Motor neuron (in vitro differentiated cells): ENCODE measurements at regions not wholly inside any gene's neighbourhood (a gene's known extent, or its start where the extent isn't known, plus 50 kb on each side); places are given as distances from the start of the nearest gene placed in this dataset.
A peak's percentile ranks its signal among the peaks of the same experiment; 100 is the strongest.

ENCODE experiments used
- ATAC-seq, 8 experiments: fragments of 200-7000 bp; cut with Tn5 transposase; replicated peaks in 6 of 8; 2 replicates each; pipeline ENCODE4 v1.8.0; 2021; ENCODE audit warnings: mild to moderate bottlenecking in 8 of 8, moderate library complexity in 8 of 8
- H3K27ac ChIP-seq, 2 donors: fragments of 250-450 bp; sonication (Bioruptor Pico); 2 replicates each; pipeline ENCODE4 v1.9.0; 2021; ENCODE audit warnings: antibody characterized with exemption in 2 of 2, mild to moderate bottlenecking in 2 of 2, moderate library complexity in 1 of 2
- H3K4me1 ChIP-seq, 2 donors: fragments of 250-450 bp; sonication (Bioruptor Pico); replicated peaks in 1 of 2; 2 replicates each; pipeline ENCODE4 v1.6.1; 2021; ENCODE audit warnings: antibody characterized with exemption in 2 of 2, mild to moderate bottlenecking in 2 of 2, moderate library complexity in 1 of 2
- H3K4me3 ChIP-seq, 5 donors: fragments of 250-450 bp; sonication (Bioruptor Pico); 2 replicates each; pipeline ENCODE4 v1.9.0; 2021; ENCODE audit warnings: antibody characterized with exemption in 5 of 5, mild to moderate bottlenecking in 5 of 5, moderate library complexity in 4 of 5
- WGBS, 10 experiments: fragments of 450-650 bp; shearing (Covaris generic); methylation state at CpG; one replicate each; pipeline ENCODE4 v1.0.0; 2022; 5-methylcytosine and 5-hydroxymethylcytosine counted together
- in situ Hi-C, 9 experiments: fragments of 400-800 bp; cut with MboI; loops; one replicate each; pipeline ENCODE4 v1.15.0; 2021; ENCODE audit warnings: low sequenced_read_pairs in 9 of 9, low pct_unique_long_range_greater_than_20kb in 2 of 9; ENCODE audit not compliant: unreplicated experiment in 9 of 9

DNA sequence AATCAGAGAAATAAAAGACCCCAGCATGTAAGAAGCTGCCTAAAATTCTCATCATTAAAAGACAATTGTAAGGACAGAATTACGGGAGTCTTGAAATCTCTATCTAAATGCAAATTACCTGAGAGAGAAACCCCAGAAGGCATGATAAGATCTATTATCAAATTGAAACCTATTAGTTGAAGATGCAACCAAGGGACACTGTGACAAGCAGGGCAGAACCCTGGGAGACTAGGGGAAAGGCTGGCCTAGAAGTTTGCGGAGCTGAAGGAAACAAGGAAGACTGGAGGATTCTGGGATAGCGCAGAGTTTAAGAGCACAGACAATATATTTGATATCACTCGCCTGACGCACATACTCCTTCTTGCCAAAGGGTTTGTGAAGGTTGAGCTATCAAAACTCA lies 319.5 kb upstream of the CHAC2 start:
- H3K27ac ChIP-seq, result no peak overlapping the region
- peaks cover 5 to 18% of the 10 kb centered on the region in 2 donors for H3K4me1 ChIP-seq
- peak in 1 of 8 experiments; percentile 11 for ATAC-seq
- 31 to 100% (median 98%) methylated on average over 2 to 5 of the region's 5 CpGs; no CpG with 5 or more reads in 1 of the 10 experiments for WGBS, 10 experiments
- in situ Hi-C loops, result no loop called here
- H3K4me3 ChIP-seq, result no peak overlapping the region

- Histone ChIP-seq H3K4me3 (no peak overlapping the region), H3K27ac (no peak overlapping the region), H3K4me1 (peaks cover 5 to 17% of the 10 kb centered on the region in 2 donors)
- 16 to 67% (median 54%) methylated on average over 1 to 7 of the region's 7 CpGs for WGBS, 10 experiments
- in situ Hi-C loops, result no loop called here
- peak; percentile 47 to 86 (median 77) for ATAC-seq
Observed at GRCh38 chr2:53445383-53446070, 322.1 kb upstream of the CHAC2 start.

- no peak overlapping the region for H3K4me3 ChIP-seq
- H3K4me1 ChIP-seq, result peaks cover 5 to 19% of the 10 kb centered on the region in 2 donors
- ATAC-seq, result peak in 6 of 8 experiments; percentile 37 to 87 (median 62)
- 60 to 100% (median 79%) methylated on average over 1 to 3 of the region's 4 CpGs; no CpG with 5 or more reads in 2 of the 10 experiments for WGBS, 10 experiments
- in situ Hi-C loops, result no loop called here
- H3K27ac ChIP-seq, result no peak overlapping the region
Observed at GRCh38 chr2:53442783-53443182, 324.8 kb upstream of the CHAC2 start.

DNA sequence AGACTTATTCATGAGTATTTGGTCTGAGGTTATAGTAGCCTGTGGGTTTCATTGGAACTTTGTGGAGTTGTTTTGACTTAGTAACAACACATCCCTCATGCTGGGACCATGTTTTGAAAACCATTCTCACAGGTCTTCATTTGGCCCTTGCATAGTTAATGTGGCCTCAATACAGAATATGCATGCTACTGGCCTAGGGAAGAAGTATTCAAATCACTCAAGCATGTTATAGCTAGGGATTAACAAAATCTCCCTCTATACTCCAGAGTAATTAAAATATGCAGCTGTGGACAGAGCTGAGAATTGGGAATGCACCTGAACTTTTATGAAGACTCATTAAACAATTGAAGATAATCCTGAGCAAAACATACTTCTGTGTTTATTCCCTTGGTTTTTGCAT lies 325.5 kb upstream of the CHAC2 start:
- ATAC-seq, result peak in 3 of 8 experiments; percentile 29 to 84 (median 57)
- in situ Hi-C loops, result no loop called here
- Histone ChIP-seq H3K4me1 (peaks cover 9 to 26% of the 10 kb centered on the region in 2 donors), H3K27ac (no peak overlapping the region), H3K4me3 (no peak overlapping the region)

DNA sequence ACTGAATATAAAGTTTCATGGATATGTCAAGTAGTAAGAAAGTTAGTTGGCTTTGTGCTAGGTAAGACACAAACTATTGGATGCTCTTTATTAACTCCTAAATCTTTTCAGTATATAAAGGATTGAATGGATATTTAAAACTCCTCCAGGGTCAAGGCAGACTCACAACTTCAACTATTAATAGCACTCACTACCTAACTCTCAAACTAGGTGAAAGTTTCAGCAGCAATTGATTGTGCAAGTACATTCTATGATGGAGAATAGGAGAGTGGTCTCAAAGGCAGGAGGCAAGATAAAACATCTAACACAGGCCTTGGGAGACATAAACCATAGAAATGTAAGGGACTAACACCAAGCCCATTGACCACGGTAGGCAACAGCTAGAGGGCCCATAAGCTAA lies 328.9 kb upstream of the CHAC2 start:
- in situ Hi-C loops, result no loop called here
- Histone ChIP-seq H3K27ac (no peak overlapping the region), H3K4me3 (no peak overlapping the region), H3K4me1 (peaks cover 16 to 34% of the 10 kb centered on the region in 2 donors)
- WGBS, 10 experiments, result 86 to 100% (median 100%) methylated on average over 1 of the region's 1 CpG; no CpG with 5 or more reads in 4 of the 10 experiments
- ATAC-seq, result no peak

DNA sequence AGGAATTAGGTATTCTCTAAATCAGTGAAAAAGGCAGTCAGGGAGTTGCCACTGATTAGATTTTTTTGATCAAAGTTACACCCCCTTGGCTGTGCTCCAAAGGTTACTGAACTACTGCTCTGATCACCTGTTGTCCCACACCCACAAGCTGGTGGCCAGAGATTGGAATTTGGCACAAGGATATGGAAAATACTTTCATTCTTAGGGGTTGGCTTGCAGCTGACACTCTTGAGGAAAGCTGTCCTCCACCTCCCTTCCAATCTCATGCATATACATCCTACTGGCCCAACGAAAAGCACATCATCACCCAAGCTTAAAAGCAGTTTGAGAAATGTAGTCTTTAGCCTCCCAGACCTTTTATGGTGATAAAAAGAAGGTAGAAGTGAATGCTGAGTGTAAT lies 329.5 kb upstream of the CHAC2 start:
- 0 to 71% (median 33%) methylated on average over 1 of the region's 1 CpG; no CpG with 5 or more reads in 7 of the 10 experiments for WGBS, 10 experiments
- ATAC-seq, result peak in 3 of 8 experiments; percentile 32 to 74 (median 69)
- in situ Hi-C loops, result no loop called here
- Histone ChIP-seq H3K4me3 (no peak overlapping the region), H3K4me1 (peaks cover 16 to 34% of the 10 kb centered on the region in 2 donors), H3K27ac (no peak overlapping the region)

GRCh38 chr2:53437371-53437770 lies 330.2 kb upstream of the CHAC2 start:
- H3K27ac ChIP-seq, result peak overlapping the region; percentile 43 to 46
- in situ Hi-C loops, result no loop called here
- 0 to 78% (median 57%) methylated on average over 1 to 2 of the region's 2 CpGs; no CpG with 5 or more reads in 3 of the 10 experiments for WGBS, 10 experiments
- peak in 7 of 8 experiments; percentile 53 to 88 (median 78) for ATAC-seq
- peaks cover 16 to 34% of the 10 kb centered on the region in 2 donors for H3K4me1 ChIP-seq
- H3K4me3 ChIP-seq, result no peak overlapping the region

DNA sequence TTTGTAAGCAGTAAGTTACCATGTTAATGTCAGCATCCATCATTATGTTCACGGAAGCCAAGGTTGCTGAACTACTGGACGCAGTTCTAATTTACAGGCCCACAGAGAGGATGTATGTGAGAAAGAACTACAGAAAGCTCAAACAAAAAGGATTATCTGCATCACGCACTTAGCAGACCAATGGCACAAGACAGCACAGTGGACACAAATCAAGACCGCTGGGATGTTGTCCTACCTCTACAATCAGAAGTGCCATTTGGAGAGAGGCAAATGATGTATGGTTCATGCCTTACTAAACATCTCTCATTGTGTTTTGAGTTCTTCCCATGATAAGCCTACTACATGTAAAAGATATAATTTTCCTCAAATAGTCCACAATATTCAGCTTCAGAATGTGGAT lies 330.7 kb upstream of the CHAC2 start:
- Histone ChIP-seq H3K27ac (peak overlapping the region; percentile 23 to 43), H3K4me1 (peaks cover 16 to 34% of the 10 kb centered on the region in 2 donors), H3K4me3 (no peak overlapping the region)
- peak in 5 of 8 experiments; percentile 71 to 82 (median 79) for ATAC-seq
- WGBS, 10 experiments, result 0 to 95% (median 40%) methylated on average over 1 to 4 of the region's 4 CpGs; no CpG with 5 or more reads in 1 of the 10 experiments
- in situ Hi-C loops, result no loop called here

DNA sequence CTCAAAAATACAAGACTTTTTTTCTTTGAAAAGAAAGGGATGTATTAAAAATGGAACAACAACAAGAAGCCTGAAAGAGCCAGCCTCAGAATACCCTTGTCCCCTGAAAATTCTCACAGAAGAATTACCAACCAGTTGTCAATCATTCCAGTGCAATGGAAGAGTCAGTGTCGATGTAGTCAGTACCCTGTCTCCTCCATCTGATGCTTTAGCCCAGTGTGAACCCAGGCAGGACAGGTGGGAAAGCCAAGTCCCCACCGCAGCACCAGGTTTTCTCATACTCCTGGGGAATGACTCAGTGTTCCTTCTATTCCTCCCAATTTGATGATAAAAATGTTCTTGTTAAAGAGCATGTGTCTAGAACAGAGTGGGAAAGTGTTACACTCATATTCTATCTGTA lies 332.0 kb upstream of the CHAC2 start:
- in situ Hi-C loops, result no loop called here
- 20 to 100% (median 80%) methylated on average over 1 to 2 of the region's 2 CpGs; no CpG with 5 or more reads in 1 of the 10 experiments for WGBS, 10 experiments
- Histone ChIP-seq H3K4me1 (peaks cover 16 to 34% of the 10 kb centered on the region in 2 donors), H3K4me3 (no peak overlapping the region), H3K27ac (no peak overlapping the region)
- ATAC-seq, result no peak

GRCh38 chr2:53434466-53434865 lies 333.1 kb upstream of the CHAC2 start:
- 43 to 86% (median 69%) methylated on average over 1 of the region's 1 CpG; no CpG with 5 or more reads in 4 of the 10 experiments for WGBS, 10 experiments
- Histone ChIP-seq H3K4me1 (peaks cover 16 to 34% of the 10 kb centered on the region in 2 donors), H3K27ac (no peak overlapping the region), H3K4me3 (no peak overlapping the region)
- in situ Hi-C loops, result no loop called here
- no peak for ATAC-seq

DNA sequence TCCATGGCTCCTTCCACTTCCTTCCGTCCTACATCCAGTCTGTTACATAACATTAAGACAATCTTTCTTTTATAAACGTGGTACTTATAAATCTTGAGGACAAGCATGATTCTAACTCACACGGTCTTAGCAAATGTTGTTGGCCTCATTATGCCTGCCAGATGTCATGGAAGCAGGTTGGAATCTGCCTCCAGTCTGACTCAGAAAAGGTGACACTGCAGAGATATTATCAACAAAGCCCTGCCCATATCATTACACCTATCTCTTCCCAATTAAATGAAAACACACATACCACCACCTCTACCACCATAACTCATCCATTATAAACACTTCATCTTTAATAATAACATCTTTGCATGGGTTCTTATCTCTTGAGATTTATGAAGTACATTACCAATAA lies 334.7 kb upstream of the CHAC2 start:
- 6 to 100% (median 75%) methylated on average over 1 to 3 of the region's 3 CpGs for WGBS, 10 experiments
- H3K27ac ChIP-seq, result no peak overlapping the region
- in situ Hi-C loops, result no loop called here
- H3K4me1 ChIP-seq, result peaks cover 16 to 30% of the 10 kb centered on the region in 2 donors
- no peak for ATAC-seq
- no peak overlapping the region for H3K4me3 ChIP-seq

DNA sequence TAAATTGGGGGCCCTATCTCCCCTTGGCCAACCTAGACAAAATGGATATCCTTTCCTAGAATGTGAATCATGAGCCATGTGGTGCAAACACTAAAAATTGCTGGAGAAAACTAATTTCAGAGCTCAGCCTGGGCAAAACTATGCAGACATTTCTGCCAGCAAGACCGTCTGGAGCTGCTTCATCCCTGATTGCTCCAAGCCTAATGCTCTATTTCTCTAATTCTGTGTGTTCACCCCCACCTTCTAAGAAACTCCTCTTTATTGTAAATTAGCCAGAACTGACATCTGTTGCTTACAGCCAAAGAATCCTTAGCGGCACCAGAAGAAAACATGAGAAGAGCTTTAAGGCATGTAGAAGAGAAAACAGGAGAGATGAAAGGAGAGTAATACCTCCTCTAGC lies 337.7 kb upstream of the CHAC2 start:
- H3K27ac ChIP-seq, result no peak overlapping the region
- in situ Hi-C loops, result no loop called here
- WGBS, 10 experiments, result 14 to 100% (median 90%) methylated on average over 1 to 2 of the region's 2 CpGs; no CpG with 5 or more reads in 2 of the 10 experiments
- ATAC-seq, result peak in 1 of 8 experiments; percentile 40
- no peak overlapping the region for H3K4me3 ChIP-seq
- peaks cover 0 to under 1% of the 10 kb centered on the region in 2 donors for H3K4me1 ChIP-seq

GRCh38 chr2:53424902-53425301 lies 342.7 kb upstream of the CHAC2 start:
- in situ Hi-C loops, result no loop called here
- 75 to 100% methylated on average over 1 to 2 of the region's 3 CpGs; no CpG with 5 or more reads in 8 of the 10 experiments for WGBS, 10 experiments
- ATAC-seq, result no peak
- Histone ChIP-seq H3K4me1 (no peaks in the 10 kb centered on the region), H3K27ac (no peak overlapping the region), H3K4me3 (no peak overlapping the region)

- Histone ChIP-seq H3K4me3 (no peak overlapping the region), H3K27ac (no peak overlapping the region), H3K4me1 (no peaks in the 10 kb centered on the region)
- in situ Hi-C loops, result no loop called here
- 80 to 86% methylated on average over 1 of the region's 3 CpGs; no CpG with 5 or more reads in 8 of the 10 experiments for WGBS, 10 experiments
- ATAC-seq, result peak in 3 of 8 experiments; percentile 22 to 95 (median 69)
Observed at GRCh38 chr2:53423465-53423864, 344.1 kb upstream of the CHAC2 start.
